CD4-positive, alpha-beta T cell treated with Interleukin-4 for 1 hour (primary cell): ENCODE measurements at regions not wholly inside any gene's neighbourhood (a gene's known extent, or its start where the extent isn't known, plus 50 kb on each side); places are given as distances from the start of the nearest gene placed in this dataset.
"Not testable (repeated sequence)": the region's sequence is repeated elsewhere in the genome, so short reads cannot be mapped to it uniquely, and the experiment has no call there.

Experiments
- DNase-seq, 2 donors: peaks; one replicate each; pipeline ENCODE4 v3.0.0-alpha.2; 2020 to 2022

GRCh38 chr9:108393481-108394001, 462.2 kb downstream of the ACTL7B start:
- DNase-seq, result not testable (repeated sequence)

- DNase-seq, result no peak
Measured at GRCh38 chr9:108392877-108393276, 462.9 kb downstream of the ACTL7B start.

GRCh38 chr9:108389056-108389455, 466.7 kb downstream of the ACTL7B start:
- no peak for DNase-seq

- DNase-seq, result no peak
Measured at GRCh38 chr9:108386859-108387384, 468.9 kb downstream of the ACTL7B start.

- no peak for DNase-seq
Measured at GRCh38 chr9:108386032-108386431, 469.8 kb downstream of the ACTL7B start.

GRCh38 chr9:108383796-108384195, 472.0 kb downstream of the ACTL7B start:
- DNase-seq, result no peak

- no peak for DNase-seq
Measured at GRCh38 chr9:108382310-108382709, 473.5 kb downstream of the ACTL7B start.

GRCh38 chr9:108377881-108378280, 477.9 kb downstream of the ACTL7B start:
- DNase-seq, result no peak

GRCh38 chr9:108377382-108377781, 478.4 kb downstream of the ACTL7B start:
- no peak for DNase-seq

GRCh38 chr9:108376140-108376539, 479.6 kb downstream of the ACTL7B start:
- no peak for DNase-seq

GRCh38 chr9:108374626-108375025, 481.2 kb downstream of the ACTL7B start:
- no peak for DNase-seq

- DNase-seq, result no peak
Measured at GRCh38 chr9:108367188-108367587, 488.6 kb downstream of the ACTL7B start.

GRCh38 chr9:108363311-108363710, 492.5 kb downstream of the ACTL7B start:
- no peak for DNase-seq

GRCh38 chr9:108360304-108360703, 495.5 kb downstream of the ACTL7B start:
- no peak for DNase-seq

GRCh38 chr9:108356806-108357205, 499.0 kb downstream of the ACTL7B start:
- no peak for DNase-seq

GRCh38 chr9:108351571-108351970, 504.2 kb downstream of the ACTL7B start:
- DNase-seq, result no peak

GRCh38 chr9:108347463-108348188, 508.2 kb downstream of the ACTL7B start:
- no peak for DNase-seq

- no peak for DNase-seq
Measured at GRCh38 chr9:108345826-108346225, 510.0 kb downstream of the ACTL7B start.

- DNase-seq, result no peak
Measured at GRCh38 chr9:108339251-108339650, 516.5 kb downstream of the ACTL7B start.

- no peak for DNase-seq
Measured at GRCh38 chr9:108336575-108336974, 519.2 kb downstream of the ACTL7B start.

GRCh38 chr9:108333530-108333983, 522.2 kb downstream of the ACTL7B start:
- no peak for DNase-seq

GRCh38 chr9:108331596-108331995, 524.2 kb downstream of the ACTL7B start:
- no peak for DNase-seq

- DNase-seq, result no peak
Measured at GRCh38 chr9:108325406-108325805, 530.4 kb downstream of the ACTL7B start.

- DNase-seq, result no peak
Measured at GRCh38 chr9:108323615-108324014, 532.2 kb downstream of the ACTL7B start.
